ENCODE measurements at regions not wholly inside any gene's neighbourhood (a gene's known extent, or its start where the extent isn't known, plus 50 kb on each side); places are given as distances from the start of the nearest gene placed in this dataset.

GRCh38 chr10:78251016-78251385 lies 217.3 kb downstream of the RPS24 start:
- TF ChIP-seq CTCF (IDR thresholded peaks at IDR 0.05; ENCODE audit: unreplicated experiment): no peak
- Mint-ChIP-seq H3K36me3 (ENCODE audit: insufficient read depth, unreplicated experiment) (no peaks in the 10 kb centered on the region), H3K27ac (ENCODE audit: unreplicated experiment) (no peak overlapping the region), H3K4me3 (ENCODE audit: low read depth, unreplicated experiment) (no peak overlapping the region), H3K9me3 (ENCODE audit: low read depth, unreplicated experiment) (no peaks in the 10 kb centered on the region), H3K4me1 (ENCODE audit: low read depth, unreplicated experiment) (peaks cover 8% of the 10 kb centered on the region), H3K27me3 (ENCODE audit: unreplicated experiment) (peaks cover 36% of the 10 kb centered on the region)
- no TSS peak for BruUV-seq (replicated peaks)
- CTCF ChIA-PET: no interaction called here
- DNase-seq: no peak
- intact Hi-C loops (cut with micrococcal nuclease; ENCODE audit: unreplicated experiment): no loop called here

- H3K27me3 Mint-ChIP-seq (ENCODE audit: unreplicated experiment): peaks cover 35% of the 10 kb centered on the region
- TF ChIP-seq CTCF (IDR thresholded peaks at IDR 0.05; ENCODE audit: unreplicated experiment): no peak
- peaks cover 8% of the 10 kb centered on the region for H3K4me1 Mint-ChIP-seq (ENCODE audit: low read depth, unreplicated experiment)
- DNase-seq: no peak
- no peak overlapping the region for H3K27ac Mint-ChIP-seq (ENCODE audit: unreplicated experiment)
- BruUV-seq (replicated peaks): no TSS peak
- CTCF ChIA-PET: no interaction called here
- H3K36me3 Mint-ChIP-seq (ENCODE audit: insufficient read depth, unreplicated experiment): no peaks in the 10 kb centered on the region
- H3K9me3 Mint-ChIP-seq (ENCODE audit: low read depth, unreplicated experiment): no peaks in the 10 kb centered on the region
- intact Hi-C loops (cut with micrococcal nuclease; ENCODE audit: unreplicated experiment): no loop called here
- no peak overlapping the region for H3K4me3 Mint-ChIP-seq (ENCODE audit: low read depth, unreplicated experiment)
These were observed 218.6 kb downstream of the RPS24 start for GRCh38 chr10:78252286-78252685.

- intact Hi-C loops (cut with micrococcal nuclease; ENCODE audit: unreplicated experiment): no loop called here
- TF ChIP-seq CTCF (IDR thresholded peaks at IDR 0.05; ENCODE audit: unreplicated experiment): no peak
- H3K27ac Mint-ChIP-seq (ENCODE audit: unreplicated experiment): no peak overlapping the region
- H3K36me3 Mint-ChIP-seq (ENCODE audit: insufficient read depth, unreplicated experiment): no peaks in the 10 kb centered on the region
- H3K27me3 Mint-ChIP-seq (ENCODE audit: unreplicated experiment): peaks cover 25% of the 10 kb centered on the region
- no TSS peak for BruUV-seq (replicated peaks)
- CTCF ChIA-PET: no interaction called here
- no peak for DNase-seq
- no peak overlapping the region for H3K4me3 Mint-ChIP-seq (ENCODE audit: low read depth, unreplicated experiment)
- H3K4me1 Mint-ChIP-seq (ENCODE audit: low read depth, unreplicated experiment): peaks cover 8% of the 10 kb centered on the region
- H3K9me3 Mint-ChIP-seq (ENCODE audit: low read depth, unreplicated experiment): no peaks in the 10 kb centered on the region
These were observed 219.6 kb downstream of the RPS24 start for GRCh38 chr10:78253063-78253853.

DNA sequence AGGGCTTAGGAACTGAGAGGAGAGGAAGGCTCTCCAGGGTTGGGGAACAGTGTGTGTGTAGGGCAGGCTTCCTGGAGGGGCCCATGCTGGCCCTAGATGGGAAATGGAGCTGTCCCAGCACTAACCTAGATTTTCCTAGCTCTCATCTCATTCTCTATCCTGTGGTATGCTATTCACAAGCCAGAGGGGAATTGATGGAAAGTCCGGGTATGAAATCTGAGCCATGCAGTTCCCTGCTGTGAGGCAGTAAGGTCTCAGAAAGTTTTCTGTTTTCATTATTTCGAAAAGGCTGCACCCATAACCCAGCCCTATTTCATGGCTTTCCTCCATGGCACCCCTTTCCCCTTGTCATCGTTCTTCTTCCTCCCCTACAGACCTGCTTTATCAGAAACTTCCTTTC lies 220.3 kb downstream of the RPS24 start:
- intact Hi-C loops (cut with micrococcal nuclease; ENCODE audit: unreplicated experiment): no loop called here
- peaks cover 21% of the 10 kb centered on the region for H3K27me3 Mint-ChIP-seq (ENCODE audit: unreplicated experiment)
- no peak overlapping the region for H3K27ac Mint-ChIP-seq (ENCODE audit: unreplicated experiment)
- H3K4me1 Mint-ChIP-seq (ENCODE audit: low read depth, unreplicated experiment): peaks cover 8% of the 10 kb centered on the region
- no peaks in the 10 kb centered on the region for H3K36me3 Mint-ChIP-seq (ENCODE audit: insufficient read depth, unreplicated experiment)
- TF ChIP-seq CTCF (IDR thresholded peaks at IDR 0.05; ENCODE audit: unreplicated experiment): no peak
- no peak for DNase-seq
- CTCF ChIA-PET: interaction anchor here (0.6 kb wide), 1 partner anchor 834 kb away, joined by 3 read pairs; no protein-coding TSS in a partner anchor
- no peaks in the 10 kb centered on the region for H3K9me3 Mint-ChIP-seq (ENCODE audit: low read depth, unreplicated experiment)
- H3K4me3 Mint-ChIP-seq (ENCODE audit: low read depth, unreplicated experiment): no peak overlapping the region
- no TSS peak for BruUV-seq (replicated peaks)
